Activated T-helper 1 cell treated with anti-CD3 and anti-CD28 coated beads, Interleukin-2, amount 50 U/mL, for 16 hours (primary cell): ENCODE measurements at regions not wholly inside any gene's neighbourhood (a gene's known extent, or its start where the extent isn't known, plus 50 kb on each side); places are given as distances from the start of the nearest gene placed in this dataset.

Experiments used
- DNase-seq, 2 donors: peaks; one replicate each; pipeline ENCODE4 v3.0.0-alpha.2; 2020; ENCODE audit warnings: low read depth in 1 of 2, low spot score in 1 of 2

DNA sequence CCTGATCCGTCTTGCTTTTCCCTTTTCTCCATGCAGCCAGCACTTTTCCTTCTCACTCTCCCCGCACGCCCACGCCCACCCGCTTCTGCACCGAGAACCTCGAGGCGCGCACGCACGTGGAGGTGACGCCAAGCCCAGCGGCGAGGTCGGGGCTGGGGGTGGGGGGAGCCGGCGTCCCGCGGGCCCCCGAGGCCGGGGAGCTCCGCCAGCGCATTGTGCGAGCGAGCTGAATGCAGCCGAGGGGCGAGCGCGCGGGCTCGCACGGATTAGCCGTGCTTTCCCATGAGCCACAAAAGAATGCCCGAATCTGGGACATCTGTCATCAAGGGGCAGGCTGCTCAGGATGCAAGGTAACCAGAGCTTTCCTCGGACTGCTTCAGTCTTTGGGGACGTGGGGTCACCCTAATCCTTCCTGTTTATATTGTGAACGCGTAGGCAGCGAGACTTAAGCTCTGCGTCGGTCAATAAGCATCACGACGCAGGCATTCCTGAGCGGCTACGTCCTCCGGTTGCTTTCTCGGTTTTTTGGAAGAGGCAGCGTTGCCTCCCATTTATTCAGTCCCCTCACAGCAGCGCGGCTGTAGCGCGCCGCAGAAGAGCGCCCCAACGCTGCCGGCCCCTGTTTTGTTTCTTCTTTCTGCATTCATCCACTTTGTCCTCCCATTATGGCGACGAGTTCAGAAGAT, 67.3 kb upstream of the AKT3 start:
- DNase-seq = no peak

DNA sequence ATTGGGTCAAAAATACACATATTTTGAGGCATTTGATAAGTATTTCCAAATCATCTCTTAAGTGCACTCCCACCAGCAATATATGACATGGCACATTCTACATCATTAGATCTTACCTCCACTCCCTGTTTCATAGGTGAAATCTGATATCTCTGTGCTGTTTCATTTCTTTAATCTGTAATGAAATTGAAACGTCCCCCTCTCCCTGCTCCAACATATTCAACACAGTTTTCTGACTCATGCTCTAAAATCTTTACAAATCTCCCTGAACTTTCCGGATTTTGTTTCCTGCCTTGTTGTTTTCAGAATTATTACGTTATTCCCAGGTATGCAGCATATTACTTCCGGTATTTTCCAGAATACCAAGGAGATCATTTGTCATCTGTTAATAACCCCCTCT, 66.1 kb upstream of the AKT3 start:
- no peak for DNase-seq

DNA sequence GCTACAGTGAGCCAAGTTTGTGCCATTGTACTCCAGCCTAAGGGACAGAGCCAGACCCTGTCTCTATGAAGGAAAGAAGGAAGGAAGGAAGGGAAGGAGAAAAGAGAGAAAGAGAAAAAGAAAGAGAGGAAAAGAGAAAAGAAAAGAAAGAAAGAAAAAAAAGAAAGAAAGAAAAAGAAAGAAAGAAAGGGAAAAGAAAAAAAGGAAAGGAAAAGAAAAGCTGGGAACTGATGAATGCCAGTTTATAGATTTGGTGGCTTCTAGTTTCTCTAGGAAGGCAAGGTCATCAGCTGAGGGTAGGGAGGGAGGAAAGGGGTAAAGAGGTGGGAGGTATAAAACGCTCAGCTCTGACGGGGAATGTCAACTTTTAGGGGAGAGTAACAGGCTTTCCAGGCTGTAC, 62.3 kb upstream of the AKT3 start:
- DNase-seq = no peak

DNA sequence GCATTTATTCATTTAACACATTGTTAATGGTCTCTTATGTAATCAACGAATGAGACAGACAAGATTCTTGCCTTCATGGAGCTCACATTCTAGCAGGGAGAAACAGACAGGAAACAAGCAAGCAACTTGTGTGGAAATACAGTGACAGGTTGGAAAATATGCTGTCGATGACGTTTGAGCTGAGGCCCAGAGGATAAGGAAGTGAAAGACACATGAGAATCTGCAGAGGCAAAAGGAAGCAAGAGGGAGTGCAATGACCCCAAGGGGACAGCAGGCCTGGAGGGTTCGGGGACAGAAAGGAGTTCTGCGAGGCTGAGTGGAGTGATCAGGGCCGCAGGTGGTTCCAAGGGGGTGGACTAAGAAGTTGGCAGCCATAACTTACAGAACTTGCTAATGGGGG, 60.6 kb upstream of the AKT3 start:
- DNase-seq = no peak

DNA sequence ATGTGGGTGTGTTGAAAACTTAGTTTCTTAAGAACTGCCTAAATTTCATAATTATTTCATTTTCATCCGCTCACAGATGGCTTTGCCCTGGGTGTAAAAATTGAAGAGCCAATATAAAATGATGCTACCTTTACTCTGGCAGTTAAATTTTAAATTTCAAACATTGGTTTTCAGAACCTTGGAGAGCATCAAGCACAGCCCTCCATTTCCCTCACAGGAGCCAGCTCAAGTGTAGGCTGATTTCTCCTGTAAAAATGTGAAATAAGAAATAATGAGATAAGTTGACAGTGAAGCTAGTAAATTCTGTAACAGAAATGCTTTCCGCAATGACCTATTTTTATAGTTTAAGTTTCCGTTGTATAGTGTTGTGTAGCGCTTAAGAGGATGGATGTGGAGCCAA, 53.9 kb upstream of the AKT3 start:
- DNase-seq = no peak

DNA sequence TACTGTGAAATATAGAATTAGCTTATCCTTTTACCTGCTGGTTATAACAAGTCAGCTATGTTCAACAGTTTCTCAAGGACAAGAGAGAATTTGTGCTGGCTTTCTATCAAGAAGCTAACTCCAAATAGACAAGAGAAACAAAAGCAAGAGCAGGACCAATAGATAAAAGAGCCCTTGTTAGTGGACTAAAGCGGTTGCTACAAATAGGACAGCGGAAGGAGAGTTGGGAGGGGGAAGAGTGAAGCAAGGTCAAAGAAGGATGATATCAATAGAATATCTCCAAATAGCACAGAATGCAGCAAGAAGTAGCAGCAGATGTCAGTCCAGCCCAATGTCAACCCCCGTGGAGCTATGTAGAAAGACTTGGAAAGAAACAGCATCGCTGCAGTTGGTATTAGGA, 53.0 kb upstream of the AKT3 start:
- no peak for DNase-seq

DNA sequence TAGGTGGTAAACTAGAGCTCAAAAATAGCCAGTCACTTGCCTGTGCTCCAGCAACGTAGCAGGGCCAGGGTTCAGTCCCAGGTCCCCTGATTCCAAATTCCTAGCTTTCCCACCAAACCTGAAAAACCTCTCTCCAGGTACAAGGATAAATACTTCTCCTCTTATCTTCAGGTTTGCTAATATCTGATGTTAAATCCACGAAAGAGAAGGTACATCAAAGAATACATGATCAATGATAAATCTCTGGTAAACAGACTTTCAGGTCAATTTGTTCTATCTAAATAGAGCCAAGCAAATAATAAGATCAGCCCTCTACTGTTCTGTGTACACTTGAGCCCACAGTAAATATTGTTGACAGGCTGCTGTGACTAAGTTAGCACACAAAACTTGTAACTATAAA, 52.1 kb upstream of the AKT3 start:
- no peak for DNase-seq
